H1 (cell line): ENCODE measurements at regions not wholly inside any gene's neighbourhood (a gene's known extent, or its start where the extent isn't known, plus 50 kb on each side); places are given as distances from the start of the nearest gene placed in this dataset.
A peak's percentile ranks its signal among the peaks of the same experiment; 100 is the strongest.

Source experiments
- CTCF ChIA-PET: fragments of 300-600 bp; sonication (Branson Sonifier 250); formaldehyde crosslinking; loops from one replicate; lab custom pipeline; 2021; ENCODE audit not compliant: partially characterized antibody; lab: Charles Lee
- POLR2A ChIA-PET: fragments of 300-600 bp; sonication (Branson Sonifier 250); formaldehyde crosslinking; loops from one replicate; lab custom pipeline; 2021; ENCODE audit warnings: inconsistent platforms; ENCODE audit not compliant: partially characterized antibody; lab: Charles Lee
- DNase-seq, 2 experiments: peaks; one replicate each; pipeline versions ENCODE4 v3.0.0 to v3.0.0-alpha.2; 2010 to 2022; ENCODE audit warnings: low spot score in 2 of 2, low read depth in 1 of 2, mixed read lengths in 1 of 2
- FAIRE-seq: peaks from 2 replicates; lab custom pipeline; 2011; peaks lifted over from hg19 to GRCh38; lab: Jason Lieb, UNC
- H2AFZ ChIP-seq: 2 replicates; pipeline ENCODE4 v1.8.1; 2012; ENCODE audit warnings: low read length, inconsistent platforms
- H2AK5ac ChIP-seq: 2 replicates; pipeline ENCODE4 v1.6.1; 2013; ENCODE audit warnings: low read depth, low read length
- H2BK120ac ChIP-seq: replicated peaks from 2 replicates; pipeline ENCODE3; 2013; ENCODE audit warnings: low read depth, low read length, inconsistent platforms
- H2BK12ac ChIP-seq: 2 replicates; pipeline ENCODE4 v1.6.1; 2013; ENCODE audit warnings: low read depth, low read length
- H2BK15ac ChIP-seq: 2 replicates; pipeline ENCODE4 v1.6.1; 2013; ENCODE audit warnings: low read length
- H2BK20ac ChIP-seq: 2 replicates; pipeline ENCODE4 v1.6.1; 2013; ENCODE audit warnings: low read length
- H2BK5ac ChIP-seq: 2 replicates; pipeline ENCODE4 v1.6.1; 2013; ENCODE audit warnings: low read depth, low read length
- H3K14ac ChIP-seq: 2 replicates; pipeline ENCODE4 v1.6.1; 2013; ENCODE audit warnings: inconsistent platforms; ENCODE audit not compliant: insufficient read length
- H3K18ac ChIP-seq: 2 replicates; pipeline ENCODE4 v1.6.1; 2013; ENCODE audit warnings: low read length; ENCODE audit errors: extremely low read depth
- H3K23ac ChIP-seq: 2 replicates; pipeline ENCODE4 v1.6.1; 2013; ENCODE audit warnings: inconsistent platforms; ENCODE audit not compliant: insufficient read length
- H3K23me2 ChIP-seq: 2 replicates; pipeline ENCODE4 v1.6.1; 2013; ENCODE audit warnings: low read depth, low read length
- H3K27ac ChIP-seq: 2 replicates; pipeline ENCODE4 v1.6.1; 2011; ENCODE audit warnings: low read depth, low read length, inconsistent platforms
- H3K27me3 ChIP-seq, 4 experiments: replicated peaks in 1 of 4; 1 replicate in 1 of 4; 2 replicates in 3 of 4; pipeline versions ENCODE4 v1.6.1 to v1.8.1; 2011 to 2013; ENCODE audit warnings: low read length in 3 of 4, mild to moderate bottlenecking in 3 of 4, inconsistent platforms in 2 of 4, mixed read lengths in 2 of 4, moderate library complexity in 1 of 4; ENCODE audit not compliant: control insufficient read depth in 3 of 4, insufficient read depth in 3 of 4; ENCODE audit errors: extremely low read depth in 1 of 4
- H3K36me3 ChIP-seq, 4 experiments: 2 replicates each; pipeline versions ENCODE4 v1.6.1 to v1.8.1; 2011 to 2013; ENCODE audit warnings: mild to moderate bottlenecking in 4 of 4, low read length in 3 of 4, moderate library complexity in 2 of 4, control low read depth in 1 of 4, inconsistent platforms in 1 of 4; ENCODE audit not compliant: insufficient read depth in 4 of 4, control insufficient read depth in 2 of 4
- H3K4ac ChIP-seq: replicated peaks from 2 replicates; pipeline ENCODE3; 2013; ENCODE audit warnings: low read length, low read depth, mixed read lengths, inconsistent platforms; ENCODE audit not compliant: insufficient read length
- H3K4me1 ChIP-seq, 4 experiments: replicated peaks in 1 of 4; 1 replicate in 1 of 4; 2 replicates in 3 of 4; pipeline versions ENCODE4 v1.6.1 to v1.8.1; 2011 to 2013; ENCODE audit warnings: low read length in 3 of 4, inconsistent platforms in 2 of 4, mixed read lengths in 1 of 4; ENCODE audit not compliant: insufficient read depth in 4 of 4, control insufficient read depth in 3 of 4
- H3K4me2 ChIP-seq, 2 experiments: 2 replicates each; pipeline versions ENCODE4 v1.6.1 to v1.8.1; 2011 to 2013; ENCODE audit warnings: low read depth in 2 of 2, low read length in 2 of 2, control low read depth in 1 of 2, inconsistent platforms in 1 of 2, mild to moderate bottlenecking in 1 of 2; ENCODE audit not compliant: insufficient read depth in 1 of 2
- H3K4me3 ChIP-seq, 4 experiments: fragments of 200-600, 300-600 bp in 1 of 4; sonication (generic), shearing (Covaris generic), sonication (Bioruptor Twin) in 1 of 4; 2 replicates each; pipeline versions ENCODE4 v1.5.1 to v1.8.1; 2011 to 2016; ENCODE audit warnings: low read length in 4 of 4, low read depth in 3 of 4, control low read depth in 2 of 4, inconsistent platforms in 2 of 4, mild to moderate bottlenecking in 2 of 4, mixed read lengths in 1 of 4, moderate library complexity in 1 of 4; ENCODE audit not compliant: insufficient read depth in 2 of 4; ENCODE audit errors: extremely low read depth in 1 of 4
- H3K56ac ChIP-seq: replicated peaks from 2 replicates; pipeline ENCODE3; 2013; ENCODE audit warnings: low read depth, mild to moderate bottlenecking, mixed read lengths, low read length, inconsistent platforms; ENCODE audit not compliant: insufficient read length
- H3K79me1 ChIP-seq: 2 replicates; pipeline ENCODE4 v1.6.1; 2013; ENCODE audit warnings: low read depth, low read length, control low read depth
- H3K79me2 ChIP-seq, 2 experiments: 2 replicates each; pipeline versions ENCODE4 v1.6.1 to v1.8.1; 2012 to 2013; ENCODE audit warnings: low read length in 2 of 2, mild to moderate bottlenecking in 2 of 2, inconsistent platforms in 1 of 2; ENCODE audit not compliant: insufficient read depth in 2 of 2, control insufficient read depth in 1 of 2
- H3K9ac ChIP-seq, 4 experiments: replicated peaks in 1 of 4; 1 replicate in 1 of 4; 2 replicates in 3 of 4; pipeline versions ENCODE4 v1.6.1 to v1.8.1; 2011 to 2013; ENCODE audit warnings: low read depth in 3 of 4, low read length in 3 of 4, control low read depth in 2 of 4, mild to moderate bottlenecking in 2 of 4, moderate library complexity in 2 of 4, inconsistent platforms in 1 of 4; ENCODE audit errors: extremely low read depth in 1 of 4
- H3K9me3 ChIP-seq, 2 experiments: 2 replicates each; pipeline versions ENCODE4 v1.6.1 to v1.8.1; 2012 to 2013; ENCODE audit warnings: mild to moderate bottlenecking in 2 of 2, moderate library complexity in 2 of 2, control low read depth in 1 of 2, inconsistent platforms in 1 of 2, low read depth in 1 of 2, low read length in 1 of 2, mixed read lengths in 1 of 2; ENCODE audit not compliant: insufficient read depth in 2 of 2
- H4K20me1 ChIP-seq, 2 experiments: replicated peaks in 1 of 2; 2 replicates each; pipeline versions ENCODE3 to v1.8.1; 2011 to 2013; ENCODE audit warnings: inconsistent platforms in 2 of 2, low read length in 2 of 2, mild to moderate bottlenecking in 1 of 2; ENCODE audit not compliant: insufficient read depth in 2 of 2, control insufficient read depth in 1 of 2
- H4K5ac ChIP-seq: 2 replicates; pipeline ENCODE4 v1.6.1; 2013; ENCODE audit warnings: low read length, low read depth, mixed read lengths, inconsistent platforms; ENCODE audit not compliant: insufficient read length
- H4K8ac ChIP-seq: 2 replicates; pipeline ENCODE4 v1.8.0; 2013; ENCODE audit warnings: mild to moderate bottlenecking, moderate library complexity, low read length, inconsistent platforms; ENCODE audit not compliant: insufficient read depth; ENCODE audit errors: extremely low read depth
- H4K91ac ChIP-seq: replicated peaks from 2 replicates; pipeline ENCODE3; 2013; ENCODE audit warnings: low read length, mixed read lengths, inconsistent platforms; ENCODE audit not compliant: insufficient read length
- EZH2 ChIP-seq: fragments of 200-600 bp; sonication (generic); IDR thresholded peaks from 2 replicates; pipeline ENCODE4 v1.7.1; 2012; ENCODE audit warnings: low read depth, mild to moderate bottlenecking, moderate library complexity, low read length, inconsistent platforms; ENCODE audit not compliant: severe bottlenecking
- WGBS, 2 experiments: shearing (Covaris generic) in 1 of 2; methylation state at CpG; one replicate each; pipeline versions ENCODE4 v1.1.6 to v1.1.7; 2013 to 2015; ENCODE audit warnings: low lambda C conversion rate in 2 of 2, mixed read lengths in 2 of 2, inconsistent platforms in 1 of 2, low coverage in 1 of 2, missing lambda C conversion rate in 1 of 2; ENCODE audit not compliant: insufficient replicate concordance in 2 of 2, insufficient coverage in 1 of 2, insufficient read length in 1 of 2; ENCODE audit errors: extremely low coverage in 1 of 2, missing lambda C conversion rate in 1 of 2; 5-methylcytosine and 5-hydroxymethylcytosine counted together

DNA sequence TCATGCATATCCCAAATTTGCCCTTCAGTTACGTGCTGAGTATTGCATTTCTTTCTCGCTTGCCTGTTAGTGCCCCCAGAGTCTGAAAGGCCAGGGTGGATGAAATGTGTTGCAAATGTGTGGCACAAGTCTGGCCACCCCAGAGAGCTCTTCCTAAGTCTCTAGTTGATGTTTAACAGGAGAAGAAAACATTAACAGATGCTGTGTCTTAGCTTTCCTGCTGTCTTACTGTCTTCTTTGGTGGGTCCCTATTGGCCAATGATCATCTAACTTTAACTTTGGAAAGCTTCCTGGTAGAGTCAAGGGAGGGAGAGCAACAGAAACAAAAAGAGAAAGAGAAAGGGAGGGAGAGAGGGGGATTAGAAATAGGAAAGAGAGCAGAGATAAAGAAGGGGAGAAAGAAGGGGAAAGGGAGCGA, 76.7 kb upstream of the P3H2 start:
- Histone ChIP-seq H3K23ac (no peak overlapping the region), H3K9ac (no peak overlapping the region), H2BK12ac (no peak overlapping the region), H3K4me2 (peak overlapping the region in 1 of 2 experiments; percentile 5; a peak in 1 of 4 replicates), H3K4ac (no peak overlapping the region), H2AK5ac (no peak overlapping the region; the same call in 1 of the 2 replicates), H3K27me3 (no peaks in the 10 kb centered on the region), H3K4me3 (no peak overlapping the region), H3K14ac (no peak overlapping the region), H3K79me2 (no peaks in the 10 kb centered on the region), H2BK20ac (no peak overlapping the region), H2BK5ac (no peak overlapping the region), H4K8ac (no peak overlapping the region), H3K9me3 (no peaks in the 10 kb centered on the region)
- TF ChIP-seq EZH2: no peak
- TF ChIP-seq, all 59 proteins: peak for 0
- H2BK15ac ChIP-seq: no peak overlapping the region
- no peak overlapping the region for H2BK120ac ChIP-seq
- WGBS, 2 experiments: 65% methylated on average over 3 of the region's 3 CpGs; no CpG with 5 or more reads in 1 of the 2 experiments
- H3K23me2 ChIP-seq: no peaks in the 10 kb centered on the region
- no peaks in the 10 kb centered on the region for H4K20me1 ChIP-seq
- DNase-seq (no peak), FAIRE-seq (peak; percentile 63)
- no peaks in the 10 kb centered on the region for H3K36me3 ChIP-seq
- POLR2A ChIA-PET: no interaction called here
- H4K5ac ChIP-seq: peak overlapping the region; percentile 13
- H3K18ac ChIP-seq: no peak overlapping the region
- no peaks in the 10 kb centered on the region for H3K79me1 ChIP-seq
- H3K56ac ChIP-seq: no peak overlapping the region
- peak overlapping the region; percentile 75 for H2AFZ ChIP-seq
- CTCF ChIA-PET: interaction anchor here (0.9 to 1.9 kb wide), 7 partner anchors 13 to 240 kb away, joined by 3 to 5 read pairs (median 4); no protein-coding TSS in a partner anchor
- H4K91ac ChIP-seq: peak overlapping the region; percentile 32
- no peak overlapping the region for H3K27ac ChIP-seq
- H3K4me1 ChIP-seq: peaks cover 0 to 5% (median 4%) of the 10 kb centered on the region in 4 experiments; a peak in 3 of 7 replicates
